ENCODE measurements at regions not wholly inside any gene's neighbourhood (a gene's known extent, or its start where the extent isn't known, plus 50 kb on each side); places are given as distances from the start of the nearest gene placed in this dataset.

DNA sequence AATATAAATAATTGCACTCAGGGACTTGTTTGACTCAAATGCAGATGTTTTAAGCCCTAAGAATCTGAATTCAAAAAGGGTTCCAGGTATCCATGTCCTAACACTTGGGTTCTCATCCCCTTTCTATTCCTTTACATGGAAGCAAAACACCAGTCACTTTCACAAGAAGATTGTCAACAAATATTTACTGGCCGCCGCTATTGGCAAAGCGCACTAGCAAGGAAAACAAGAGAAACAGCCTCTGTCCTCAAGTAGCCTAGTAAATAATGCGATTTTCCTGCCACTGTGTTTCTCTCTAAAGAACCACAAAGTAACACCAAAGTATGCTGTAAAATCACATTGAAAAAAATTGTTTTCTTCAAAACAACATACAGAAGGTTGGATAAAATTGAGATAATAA is 66.7 kb upstream of the EZH2 start:
- H3K4me1 Mint-ChIP-seq, result no peaks in the 10 kb centered on the region
- no peaks in the 10 kb centered on the region for H3K36me3 Mint-ChIP-seq
- no peak overlapping the region for H3K27ac Mint-ChIP-seq
- H3K27me3 Mint-ChIP-seq (ENCODE audit: low read depth in 3 of 3), result no peaks in the 10 kb centered on the region
- H3K4me3 Mint-ChIP-seq, result no peak overlapping the region
- no peaks in the 10 kb centered on the region for H3K9me3 Mint-ChIP-seq
- DNase-seq, result no peak

- no peak overlapping the region for H3K27ac Mint-ChIP-seq
- H3K4me1 Mint-ChIP-seq, result peaks cover 11 to 12% of the 10 kb centered on the region in 2 donors
- DNase-seq, result no peak
- H3K36me3 Mint-ChIP-seq, result no peaks in the 10 kb centered on the region
- H3K27me3 Mint-ChIP-seq (ENCODE audit: low read depth in 3 of 3), result peaks cover 4 to 11% (median 9%) of the 10 kb centered on the region in 3 donors
- no peaks in the 10 kb centered on the region for H3K9me3 Mint-ChIP-seq
- no peak overlapping the region for H3K4me3 Mint-ChIP-seq
Observed at GRCh38 chr7:148944935-148945934, 61.1 kb upstream of the EZH2 start.

GRCh38 chr7:148941598-148942275 is 57.6 kb upstream of the EZH2 start:
- H3K27ac Mint-ChIP-seq, result peak overlapping the region; percentile 89 to 97 (median 94)
- DNase-seq, result peak; percentile 47 to 68 (median 53)
- H3K36me3 Mint-ChIP-seq, result no peaks in the 10 kb centered on the region
- peaks cover 13 to 17% of the 10 kb centered on the region in 2 donors for H3K4me1 Mint-ChIP-seq
- no peaks in the 10 kb centered on the region for H3K9me3 Mint-ChIP-seq
- H3K27me3 Mint-ChIP-seq (ENCODE audit: low read depth in 3 of 3), result peaks cover 4 to 11% (median 9%) of the 10 kb centered on the region in 3 donors
- H3K4me3 Mint-ChIP-seq, result peak overlapping the region; percentile 87 to 96 (median 93)

- H3K4me3 Mint-ChIP-seq, result peak overlapping the region; percentile 87 to 96 (median 93)
- H3K27ac Mint-ChIP-seq, result peak overlapping the region; percentile 89 to 97 (median 94)
- H3K27me3 Mint-ChIP-seq (ENCODE audit: low read depth in 3 of 3), result peaks cover 4 to 11% (median 9%) of the 10 kb centered on the region in 3 donors
- no peaks in the 10 kb centered on the region for H3K9me3 Mint-ChIP-seq
- DNase-seq, result peak; percentile 79 to 85 (median 82)
- peaks cover 13 to 17% of the 10 kb centered on the region in 2 donors for H3K4me1 Mint-ChIP-seq
- H3K36me3 Mint-ChIP-seq, result no peaks in the 10 kb centered on the region
Observed at GRCh38 chr7:148940702-148941597, 56.9 kb upstream of the EZH2 start.

GRCh38 chr7:148939128-148939755 is 55.2 kb upstream of the EZH2 start:
- no peaks in the 10 kb centered on the region for H3K36me3 Mint-ChIP-seq
- peaks cover 13 to 17% of the 10 kb centered on the region in 2 donors for H3K4me1 Mint-ChIP-seq
- H3K9me3 Mint-ChIP-seq, result no peaks in the 10 kb centered on the region
- peak overlapping the region in 1 of 5 donors; percentile 36 for H3K4me3 Mint-ChIP-seq
- peaks cover 4 to 11% (median 11%) of the 10 kb centered on the region in 3 donors for H3K27me3 Mint-ChIP-seq (ENCODE audit: low read depth in 3 of 3)
- no peak overlapping the region for H3K27ac Mint-ChIP-seq
- no peak for DNase-seq

DNA sequence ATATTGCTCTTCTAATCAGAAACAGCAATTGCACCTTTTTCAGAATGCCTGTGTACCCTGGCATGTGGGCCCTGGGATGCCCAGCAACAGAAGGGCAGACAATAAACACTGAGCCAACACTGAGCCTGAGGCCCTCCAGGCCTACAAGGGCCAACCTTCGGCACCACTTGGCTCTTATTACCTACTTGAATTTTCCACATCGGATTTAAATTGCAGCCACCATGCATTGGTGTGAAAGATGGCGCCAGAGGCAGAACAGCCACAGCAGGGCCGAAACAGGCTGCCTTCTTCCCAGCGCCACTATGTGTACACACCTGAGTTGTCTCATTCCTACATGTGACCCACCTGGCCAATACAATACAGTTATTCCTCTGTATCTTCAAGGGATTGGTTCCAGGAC is 51.4 kb upstream of the EZH2 start:
- Mint-ChIP-seq H3K4me1 (peaks cover 4 to 8% of the 10 kb centered on the region in 2 donors), H3K36me3 (no peaks in the 10 kb centered on the region), H3K27me3 (ENCODE audit: low read depth in 3 of 3) (peaks cover under 1 to 3% (median 2%) of the 10 kb centered on the region in 3 donors), H3K9me3 (no peaks in the 10 kb centered on the region), H3K27ac (no peak overlapping the region), H3K4me3 (no peak overlapping the region)
- no peak for DNase-seq
